Keratinocyte (primary cell): ENCODE measurements at regions not wholly inside any gene's neighbourhood (a gene's known extent, or its start where the extent isn't known, plus 50 kb on each side); places are given as distances from the start of the nearest gene placed in this dataset.

Experiments used
- DNase-seq: peaks from one replicate; pipeline ENCODE4 v3.0.0-alpha.2; 2011; ENCODE audit warnings: low read depth, missing footprints, low spot score
- FAIRE-seq: peaks from 2 replicates; lab custom pipeline; 2011; peaks lifted over from hg19 to GRCh38; lab: Jason Lieb, UNC
- H2AFZ ChIP-seq: 2 replicates; pipeline ENCODE4 v1.6.0; 2012; ENCODE audit warnings: low read length, control low read depth, inconsistent platforms; ENCODE audit not compliant: control insufficient read depth
- H3K27ac ChIP-seq: 2 replicates; pipeline ENCODE4 v1.5.1; 2011; ENCODE audit warnings: low read length; ENCODE audit not compliant: control insufficient read depth, insufficient read depth
- H3K27me3 ChIP-seq: 3 replicates; pipeline ENCODE4 v1.6.0; 2011; ENCODE audit warnings: low read length; ENCODE audit not compliant: control insufficient read depth, insufficient read depth; ENCODE audit errors: extremely low read depth
- H3K36me3 ChIP-seq, 2 experiments: 2 replicates in 1 of 2; 3 replicates in 1 of 2; pipeline ENCODE4 v1.5.1; 2011; ENCODE audit warnings: low read length in 2 of 2, mild to moderate bottlenecking in 1 of 2; ENCODE audit not compliant: control insufficient read depth in 2 of 2, insufficient read depth in 2 of 2; ENCODE audit errors: extremely low read depth in 1 of 2
- H3K4me1 ChIP-seq: 3 replicates; pipeline ENCODE4 v1.5.1; 2011; ENCODE audit warnings: low read length; ENCODE audit not compliant: control insufficient read depth, insufficient read depth; ENCODE audit errors: extremely low read depth
- H3K4me2 ChIP-seq: 3 replicates; pipeline ENCODE4 v1.6.0; 2011; ENCODE audit warnings: low read depth, low read length; ENCODE audit not compliant: control insufficient read depth, insufficient read depth; ENCODE audit errors: extremely low read depth
- H3K4me3 ChIP-seq, 3 experiments: fragments of 200-600 bp in 1 of 3; sonication (generic) in 1 of 3; 2 replicates in 2 of 3; 3 replicates in 1 of 3; pipeline ENCODE4 v1.5.1; 2011 to 2016; ENCODE audit warnings: low read length in 3 of 3, mild to moderate bottlenecking in 3 of 3, control low read depth in 2 of 3, inconsistent platforms in 1 of 3, low read depth in 1 of 3, mixed read lengths in 1 of 3, mixed run types in 1 of 3, moderate library complexity in 1 of 3; ENCODE audit not compliant: control insufficient read depth in 2 of 3, insufficient read depth in 2 of 3; ENCODE audit errors: extremely low read depth in 1 of 3
- H3K79me2 ChIP-seq: 2 replicates; pipeline ENCODE4 v1.6.0; 2012; ENCODE audit warnings: low read length; ENCODE audit not compliant: control insufficient read depth, insufficient read depth
- H3K9ac ChIP-seq: 3 replicates; pipeline ENCODE4 v1.6.0; 2011; ENCODE audit warnings: low read length; ENCODE audit not compliant: control insufficient read depth, insufficient read depth; ENCODE audit errors: extremely low read depth
- H3K9me1 ChIP-seq: 3 replicates; pipeline ENCODE4 v1.6.0; 2011; ENCODE audit warnings: low read length; ENCODE audit not compliant: control insufficient read depth, insufficient read depth; ENCODE audit errors: extremely low read depth
- H3K9me3 ChIP-seq: 2 replicates; pipeline ENCODE4 v1.5.1; 2012; ENCODE audit warnings: low read depth, low read length; ENCODE audit not compliant: control insufficient read depth
- H4K20me1 ChIP-seq: 3 replicates; pipeline ENCODE4 v1.6.0; 2011; ENCODE audit warnings: low read length; ENCODE audit not compliant: control insufficient read depth, insufficient read depth; ENCODE audit errors: extremely low read depth
- EZH2 ChIP-seq: IDR thresholded peaks from one replicate; pipeline ENCODE4 v1.6.1; 2012; ENCODE audit warnings: inconsistent platforms, mild to moderate bottlenecking, low read length, moderate library complexity
- dilution Hi-C: fragments of 300-500 bp; cut with MboI; formaldehyde crosslinking; loops from one replicate; pipeline ENCODE4 v1.7.0; 2020; ENCODE audit warnings: low sequenced_read_pairs; ENCODE audit not compliant: extremely low pct_ligation_motif_present
- TF ChIP-seq, protein P1 (sequence below), 3 experiments: IDR thresholded peaks in 1 of 3; conservative IDR thresholded peaks in 1 of 3; optimal IDR thresholded peaks in 1 of 3; 2 replicates in 2 of 3; 3 replicates in 1 of 3; pipeline versions ENCODE3 to v1.5.1; 2011; ENCODE audit warnings: low read length in 3 of 3, mild to moderate bottlenecking in 3 of 3, moderate library complexity in 2 of 3, control low read depth in 1 of 3, inconsistent platforms in 1 of 3; ENCODE audit not compliant: insufficient read depth in 2 of 3; ENCODE audit errors: extremely low read depth in 1 of 3

- H3K9ac ChIP-seq = no peak overlapping the region
- dilution Hi-C loops = no loop called here
- H4K20me1 ChIP-seq = no peaks in the 10 kb centered on the region
- H2AFZ ChIP-seq = no peak overlapping the region
- H3K9me3 ChIP-seq = no peaks in the 10 kb centered on the region
- no peak overlapping the region for H3K4me2 ChIP-seq
- FAIRE-seq (no peak), DNase-seq (no peak)
- no peak for TF ChIP-seq EZH2
- TF ChIP-seq, protein P1, sequence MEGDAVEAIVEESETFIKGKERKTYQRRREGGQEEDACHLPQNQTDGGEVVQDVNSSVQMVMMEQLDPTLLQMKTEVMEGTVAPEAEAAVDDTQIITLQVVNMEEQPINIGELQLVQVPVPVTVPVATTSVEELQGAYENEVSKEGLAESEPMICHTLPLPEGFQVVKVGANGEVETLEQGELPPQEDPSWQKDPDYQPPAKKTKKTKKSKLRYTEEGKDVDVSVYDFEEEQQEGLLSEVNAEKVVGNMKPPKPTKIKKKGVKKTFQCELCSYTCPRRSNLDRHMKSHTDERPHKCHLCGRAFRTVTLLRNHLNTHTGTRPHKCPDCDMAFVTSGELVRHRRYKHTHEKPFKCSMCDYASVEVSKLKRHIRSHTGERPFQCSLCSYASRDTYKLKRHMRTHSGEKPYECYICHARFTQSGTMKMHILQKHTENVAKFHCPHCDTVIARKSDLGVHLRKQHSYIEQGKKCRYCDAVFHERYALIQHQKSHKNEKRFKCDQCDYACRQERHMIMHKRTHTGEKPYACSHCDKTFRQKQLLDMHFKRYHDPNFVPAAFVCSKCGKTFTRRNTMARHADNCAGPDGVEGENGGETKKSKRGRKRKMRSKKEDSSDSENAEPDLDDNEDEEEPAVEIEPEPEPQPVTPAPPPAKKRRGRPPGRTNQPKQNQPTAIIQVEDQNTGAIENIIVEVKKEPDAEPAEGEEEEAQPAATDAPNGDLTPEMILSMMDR (optimal IDR thresholded peaks at IDR 0.05 in 1 of 3, IDR thresholded peaks at IDR 0.05 in 1 of 3, conservative IDR thresholded peaks at IDR 0.05 in 1 of 3; ENCODE audit: extremely low read depth in 1 of 3, insufficient read depth in 2 of 3, low read length in 3 of 3) = no peak
- no peaks in the 10 kb centered on the region for H3K27me3 ChIP-seq
- no peak overlapping the region for H3K4me3 ChIP-seq
- no peaks in the 10 kb centered on the region for H3K36me3 ChIP-seq
- H3K4me1 ChIP-seq = no peaks in the 10 kb centered on the region
- no peaks in the 10 kb centered on the region for H3K9me1 ChIP-seq
- H3K79me2 ChIP-seq = no peaks in the 10 kb centered on the region
- no peak overlapping the region for H3K27ac ChIP-seq
Measured at GRCh38 chr9:26567976-26568375, 324.6 kb downstream of the CAAP1 start.

GRCh38 chr9:26566141-26566540 lies 326.5 kb downstream of the CAAP1 start:
- Histone ChIP-seq H3K27ac (no peak overlapping the region), H3K36me3 (no peaks in the 10 kb centered on the region), H3K4me1 (no peaks in the 10 kb centered on the region), H2AFZ (no peak overlapping the region), H4K20me1 (no peaks in the 10 kb centered on the region), H3K9me1 (no peaks in the 10 kb centered on the region), H3K4me2 (no peak overlapping the region), H3K4me3 (no peak overlapping the region), H3K79me2 (no peaks in the 10 kb centered on the region), H3K9ac (no peak overlapping the region), H3K27me3 (no peaks in the 10 kb centered on the region), H3K9me3 (no peaks in the 10 kb centered on the region)
- DNase-seq (no peak), FAIRE-seq (no peak)
- TF ChIP-seq, protein P1 (optimal IDR thresholded peaks at IDR 0.05 in 1 of 3, IDR thresholded peaks at IDR 0.05 in 1 of 3, conservative IDR thresholded peaks at IDR 0.05 in 1 of 3; ENCODE audit: extremely low read depth in 1 of 3, insufficient read depth in 2 of 3, low read length in 3 of 3) = no peak
- no peak for TF ChIP-seq EZH2
- dilution Hi-C loops = no loop called here
